Smooth muscle cell (in vitro differentiated cells): ENCODE measurements at regions not wholly inside any gene's neighbourhood (a gene's known extent, or its start where the extent isn't known, plus 50 kb on each side); places are given as distances from the start of the nearest gene placed in this dataset.

Experiments used
- DNase-seq: peaks from one replicate; lab custom pipeline; 2025; ENCODE audit not compliant: unreplicated experiment; lab: John Stamatoyannopoulos, UW
- H2AFZ ChIP-seq: fragments of 200-600 bp; sonication (generic); 2 replicates; pipeline ENCODE4 v1.6.0; 2016; ENCODE audit warnings: antibody characterized with exemption, low read depth, mild to moderate bottlenecking
- H3F3A ChIP-seq: fragments of 200-600 bp; sonication (generic); 2 replicates; pipeline ENCODE4 v1.6.0; 2017; ENCODE audit warnings: antibody characterized with exemption, low read depth
- H3K27ac ChIP-seq: fragments of 200-600 bp; sonication (generic); 2 replicates; pipeline ENCODE4 v1.5.1; 2016; ENCODE audit warnings: low read depth, mild to moderate bottlenecking
- H3K27me3 ChIP-seq: fragments of 200-600 bp; sonication (generic); 2 replicates; pipeline ENCODE4 v1.6.1; 2016; ENCODE audit warnings: low read depth, mild to moderate bottlenecking
- H3K36me3 ChIP-seq: fragments of 200-600 bp; sonication (generic); 2 replicates; pipeline ENCODE4 v1.5.1; 2016; ENCODE audit warnings: low read depth
- H3K4me1 ChIP-seq: fragments of 200-600 bp; sonication (generic); 2 replicates; pipeline ENCODE4 v1.5.1; 2016; ENCODE audit warnings: low read depth
- H3K4me2 ChIP-seq: fragments of 200-600 bp; sonication (generic); 2 replicates; pipeline ENCODE4 v1.6.0; 2016; ENCODE audit warnings: mild to moderate bottlenecking
- H3K4me3 ChIP-seq: fragments of 200-600 bp; sonication (generic); 2 replicates; pipeline ENCODE4 v1.5.1; 2016; ENCODE audit warnings: mild to moderate bottlenecking
- H3K79me2 ChIP-seq: fragments of 200-600 bp; sonication (generic); 2 replicates; pipeline ENCODE4 v1.6.0; 2016; ENCODE audit warnings: low read depth, mild to moderate bottlenecking
- H3K9ac ChIP-seq: fragments of 200-600 bp; sonication (generic); 2 replicates; pipeline ENCODE4 v1.6.0; 2016; ENCODE audit warnings: low read depth
- H3K9me3 ChIP-seq: fragments of 200-600 bp; sonication (generic); replicated peaks from 2 replicates; pipeline ENCODE4 v1.5.1; 2016; ENCODE audit warnings: low read depth
- H4K20me1 ChIP-seq: fragments of 200-600 bp; sonication (generic); 2 replicates; pipeline ENCODE4 v1.6.0; 2016; ENCODE audit warnings: low read depth
- CTCF ChIP-seq: fragments of 200-600 bp; sonication (generic); IDR thresholded peaks from 2 replicates; pipeline ENCODE4 v1.5.1; 2017; ENCODE audit warnings: borderline replicate concordance, mild to moderate bottlenecking, antibody characterized with exemption; ENCODE audit not compliant: insufficient read depth, poor library complexity, severe bottlenecking
- WGBS: methylation state at CpG from one replicate; pipeline ENCODE4 v1.1.7; 2016; ENCODE audit warnings: low lambda C conversion rate; 5-methylcytosine and 5-hydroxymethylcytosine counted together

DNA sequence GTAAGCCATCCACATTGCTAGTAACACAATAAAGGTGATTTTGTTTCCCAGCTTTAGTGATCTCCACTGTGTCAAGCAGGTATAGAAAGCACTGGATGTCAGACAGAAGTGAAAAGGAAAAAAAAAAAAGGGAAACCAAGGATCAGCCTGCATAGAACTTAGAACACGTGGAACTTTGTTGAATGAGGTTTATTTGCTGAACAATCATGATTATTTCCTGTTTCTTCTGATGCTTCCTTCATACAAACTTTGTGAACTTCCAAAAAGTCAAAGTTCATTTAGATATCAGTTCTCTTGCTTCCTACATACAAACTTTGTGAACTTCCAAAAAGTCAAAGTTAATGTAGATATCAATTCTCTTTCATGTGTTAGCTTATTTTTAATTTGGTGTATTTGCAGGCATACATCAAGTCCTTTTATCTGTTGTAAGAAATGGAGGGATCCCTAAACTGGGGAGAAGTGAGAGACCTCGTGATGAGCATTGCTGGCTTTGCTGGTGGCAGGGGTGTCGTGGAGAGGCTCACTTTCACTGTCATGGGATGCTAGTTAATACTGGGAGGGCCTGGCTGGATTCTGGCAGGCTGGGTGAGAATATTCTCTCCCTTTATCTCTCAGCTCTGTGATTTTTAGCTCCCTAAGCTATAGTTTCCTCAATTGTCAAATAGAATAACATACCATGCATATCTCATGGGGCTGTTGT is 298.4 kb downstream of the INHBA start:
- no peak for DNase-seq
- Histone ChIP-seq H3K27ac (no peak overlapping the region), H3K4me1 (peaks cover 7% of the 10 kb centered on the region), H3K4me2 (no peak overlapping the region), H3K9me3 (no peaks in the 10 kb centered on the region), H2AFZ (no peak overlapping the region), H3K36me3 (no peaks in the 10 kb centered on the region), H3K79me2 (no peaks in the 10 kb centered on the region), H3K27me3 (no peaks in the 10 kb centered on the region), H3K9ac (no peak overlapping the region), H3F3A (no peaks in the 10 kb centered on the region), H3K4me3 (no peak overlapping the region), H4K20me1 (no peaks in the 10 kb centered on the region)
- TF ChIP-seq CTCF = no peak
- 70% methylated on average over 3 of the region's 3 CpGs for WGBS

GRCh38 chr7:41403291-41403690 is 299.6 kb downstream of the INHBA start:
- Histone ChIP-seq H3K27me3 (no peaks in the 10 kb centered on the region), H3K4me3 (no peak overlapping the region), H3F3A (no peaks in the 10 kb centered on the region), H3K4me2 (no peak overlapping the region), H3K36me3 (no peaks in the 10 kb centered on the region), H3K9ac (no peak overlapping the region), H3K27ac (peak overlapping the region; percentile 23), H2AFZ (no peak overlapping the region), H3K9me3 (no peaks in the 10 kb centered on the region), H3K79me2 (no peaks in the 10 kb centered on the region), H3K4me1 (peaks cover 13% of the 10 kb centered on the region), H4K20me1 (no peaks in the 10 kb centered on the region)
- DNase-seq = no peak
- WGBS = 26% methylated on average over 2 of the region's 2 CpGs
- no peak for TF ChIP-seq CTCF

GRCh38 chr7:41401833-41402232 is 301.1 kb downstream of the INHBA start:
- H3K9ac ChIP-seq = no peak overlapping the region
- H4K20me1 ChIP-seq = no peaks in the 10 kb centered on the region
- H3K36me3 ChIP-seq = no peaks in the 10 kb centered on the region
- H3K4me2 ChIP-seq = no peak overlapping the region
- H2AFZ ChIP-seq = no peak overlapping the region
- H3K4me1 ChIP-seq = peaks cover 13% of the 10 kb centered on the region
- DNase-seq = no peak
- H3F3A ChIP-seq = no peaks in the 10 kb centered on the region
- no peak for TF ChIP-seq CTCF
- H3K9me3 ChIP-seq = no peaks in the 10 kb centered on the region
- H3K4me3 ChIP-seq = no peak overlapping the region
- no peaks in the 10 kb centered on the region for H3K79me2 ChIP-seq
- H3K27ac ChIP-seq = no peak overlapping the region
- 47% methylated on average over 4 of the region's 4 CpGs for WGBS
- H3K27me3 ChIP-seq = no peaks in the 10 kb centered on the region

- H3K27me3 ChIP-seq = no peaks in the 10 kb centered on the region
- DNase-seq = no peak
- no peaks in the 10 kb centered on the region for H3K9me3 ChIP-seq
- H3K79me2 ChIP-seq = no peaks in the 10 kb centered on the region
- 74% methylated on average over 3 of the region's 3 CpGs for WGBS
- TF ChIP-seq CTCF = no peak
- peaks cover 13% of the 10 kb centered on the region for H3K4me1 ChIP-seq
- no peaks in the 10 kb centered on the region for H3F3A ChIP-seq
- peak overlapping the region; percentile 40 for H3K9ac ChIP-seq
- peak overlapping the region; percentile 26 for H2AFZ ChIP-seq
- no peaks in the 10 kb centered on the region for H4K20me1 ChIP-seq
- H3K27ac ChIP-seq = peak overlapping the region; percentile 88
- no peak overlapping the region for H3K4me2 ChIP-seq
- no peaks in the 10 kb centered on the region for H3K36me3 ChIP-seq
- H3K4me3 ChIP-seq = no peak overlapping the region
These were observed 303.7 kb downstream of the INHBA start for GRCh38 chr7:41399171-41399570.
